ENCODE measurements at regions not wholly inside any gene's neighbourhood (a gene's known extent, or its start where the extent isn't known, plus 50 kb on each side); places are given as distances from the start of the nearest gene placed in this dataset.
A peak's percentile ranks its signal among the peaks of the same experiment; 100 is the strongest.

DNA sequence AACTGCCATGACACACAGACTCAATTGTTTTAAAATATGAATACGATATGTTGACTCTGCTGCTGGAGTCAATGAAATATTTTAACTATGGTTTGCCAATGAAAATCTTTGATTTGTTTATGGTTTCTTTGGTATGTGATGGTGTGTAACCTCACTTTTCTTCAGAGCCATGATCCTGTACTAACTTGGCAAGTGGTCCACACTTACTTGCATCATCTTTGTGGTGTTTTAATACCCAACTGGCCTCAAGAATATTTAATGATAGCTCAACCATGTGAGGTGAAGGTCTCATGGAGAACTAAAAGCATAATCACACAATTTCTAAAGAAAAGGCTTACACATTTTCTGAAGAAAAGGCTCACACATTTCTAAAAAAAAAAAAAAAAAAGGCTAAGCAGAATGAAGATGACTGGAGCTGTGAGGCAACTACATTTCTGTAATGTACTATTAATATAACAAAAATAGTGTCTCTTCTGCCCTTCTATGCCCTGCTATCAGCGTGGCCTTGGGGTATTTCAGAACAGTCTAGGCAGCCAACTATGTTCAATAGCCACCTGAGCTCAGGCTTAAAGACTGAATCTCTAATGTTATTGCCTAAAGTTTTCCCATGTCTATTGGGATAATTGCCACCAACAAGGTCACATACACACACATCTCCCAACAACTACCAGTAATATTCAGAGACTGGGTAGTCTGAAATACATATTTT lies 395.0 kb downstream of the MLLT3 start:
- Mint-ChIP-seq H3K9me3 (no peaks in the 10 kb centered on the region), H3K4me1 (ENCODE audit: low read depth) (peaks cover 25% of the 10 kb centered on the region), H3K27ac (no peak overlapping the region), H3K36me3 (ENCODE audit: low read depth) (peaks cover 2% of the 10 kb centered on the region), H3K4me3 (no peak overlapping the region), H3K27me3 (ENCODE audit: low read depth) (peaks cover 2% of the 10 kb centered on the region)
- no peak for DNase-seq (ENCODE audit: low spot score)

DNA sequence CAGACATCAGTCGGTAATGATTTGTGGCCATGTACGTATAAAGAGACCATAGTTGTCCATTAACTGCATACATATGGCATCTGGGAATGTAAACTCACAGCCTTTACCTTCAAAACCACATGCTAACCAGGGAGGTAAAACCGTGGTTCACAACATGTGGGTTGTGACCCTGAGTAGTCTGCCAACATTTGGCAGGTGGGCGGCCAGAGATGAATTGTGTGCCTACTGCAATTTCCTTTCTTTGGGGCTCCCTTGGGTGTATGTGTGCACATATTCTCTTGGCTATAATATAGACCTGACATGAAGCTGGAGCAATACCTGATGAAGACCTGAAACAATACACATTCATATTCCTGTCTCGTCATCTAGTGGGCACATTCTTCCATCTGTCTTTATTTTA lies 396.0 kb downstream of the MLLT3 start:
- Mint-ChIP-seq H3K27me3 (ENCODE audit: low read depth) (peaks cover 2% of the 10 kb centered on the region), H3K36me3 (ENCODE audit: low read depth) (peaks cover 2% of the 10 kb centered on the region), H3K4me1 (ENCODE audit: low read depth) (peaks cover 28% of the 10 kb centered on the region), H3K9me3 (no peaks in the 10 kb centered on the region), H3K27ac (no peak overlapping the region), H3K4me3 (no peak overlapping the region)
- no peak for DNase-seq (ENCODE audit: low spot score)

DNA sequence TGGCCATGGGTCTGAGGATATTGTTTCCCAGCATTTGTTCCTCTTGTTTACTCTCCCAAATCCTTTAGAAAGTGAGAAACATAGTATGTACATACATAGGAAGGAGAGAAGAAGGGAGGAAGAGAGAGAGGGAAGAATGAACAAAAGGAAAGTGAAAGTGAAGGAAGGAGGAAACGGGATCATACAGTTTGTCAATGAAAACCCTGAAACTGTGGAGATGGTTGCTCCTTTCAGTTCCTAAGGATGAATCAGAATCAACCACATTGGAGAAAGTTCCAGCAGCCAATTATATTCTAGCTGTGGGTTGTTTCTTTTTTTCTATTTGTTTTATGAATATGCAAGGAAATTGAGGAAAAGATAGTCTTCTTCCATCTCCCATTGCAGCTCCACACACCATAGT lies 396.5 kb downstream of the MLLT3 start:
- H3K9me3 Mint-ChIP-seq = no peaks in the 10 kb centered on the region
- no peak for DNase-seq (ENCODE audit: low spot score)
- H3K36me3 Mint-ChIP-seq (ENCODE audit: low read depth) = peaks cover 2% of the 10 kb centered on the region
- peaks cover 2% of the 10 kb centered on the region for H3K27me3 Mint-ChIP-seq (ENCODE audit: low read depth)
- no peak overlapping the region for H3K27ac Mint-ChIP-seq
- H3K4me1 Mint-ChIP-seq (ENCODE audit: low read depth) = peaks cover 31% of the 10 kb centered on the region
- H3K4me3 Mint-ChIP-seq = peak overlapping the region; percentile 45

DNA sequence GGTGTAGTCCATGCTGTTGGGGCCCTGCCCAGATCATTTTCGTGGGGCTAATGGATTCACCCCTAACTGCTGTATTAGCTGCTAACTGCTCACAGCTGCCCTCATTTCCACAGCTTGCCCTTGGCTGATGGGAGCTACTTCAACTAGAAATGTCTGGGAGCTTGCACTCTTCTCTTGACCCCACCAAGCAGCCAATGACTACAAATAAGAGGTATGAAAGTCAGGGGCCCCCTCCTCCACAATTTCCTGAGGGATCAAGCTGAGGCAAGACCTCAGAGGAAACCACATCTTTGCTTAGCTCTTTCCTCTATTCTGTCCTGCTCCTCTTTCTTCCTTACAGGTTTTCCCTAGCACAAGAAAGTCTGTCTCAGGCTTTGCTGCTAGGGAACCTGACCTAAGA lies 397.5 kb downstream of the MLLT3 start:
- peaks cover 2% of the 10 kb centered on the region for H3K36me3 Mint-ChIP-seq (ENCODE audit: low read depth)
- H3K9me3 Mint-ChIP-seq = no peaks in the 10 kb centered on the region
- H3K27me3 Mint-ChIP-seq (ENCODE audit: low read depth) = peaks cover 2% of the 10 kb centered on the region
- no peak for DNase-seq (ENCODE audit: low spot score)
- H3K4me3 Mint-ChIP-seq = no peak overlapping the region
- H3K27ac Mint-ChIP-seq = no peak overlapping the region
- peaks cover 31% of the 10 kb centered on the region for H3K4me1 Mint-ChIP-seq (ENCODE audit: low read depth)

DNA sequence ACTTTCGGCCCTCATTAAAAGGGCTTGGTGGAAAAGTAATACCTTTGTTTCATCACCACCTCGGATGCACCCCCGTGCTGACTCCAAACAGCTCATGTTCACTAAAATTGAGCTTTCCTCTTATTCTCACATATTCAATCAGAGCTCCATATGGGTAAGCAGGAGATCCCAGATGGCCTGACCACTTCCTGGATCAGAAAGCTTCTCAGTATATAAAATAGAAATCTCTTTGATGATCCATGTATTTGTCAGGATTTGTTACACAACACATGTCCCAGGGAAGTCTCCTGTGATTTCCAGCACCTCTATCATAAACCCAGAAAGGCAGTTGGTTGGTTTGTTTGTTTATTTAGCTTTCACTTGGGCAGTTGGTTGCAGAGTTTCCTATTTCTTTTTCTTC lies 402.0 kb downstream of the MLLT3 start:
- no peak overlapping the region for H3K27ac Mint-ChIP-seq
- no peak overlapping the region for H3K4me3 Mint-ChIP-seq
- H3K4me1 Mint-ChIP-seq (ENCODE audit: low read depth) = peaks cover 23% of the 10 kb centered on the region
- H3K27me3 Mint-ChIP-seq (ENCODE audit: low read depth) = peaks cover 12% of the 10 kb centered on the region
- H3K9me3 Mint-ChIP-seq = no peaks in the 10 kb centered on the region
- H3K36me3 Mint-ChIP-seq (ENCODE audit: low read depth) = no peaks in the 10 kb centered on the region
- DNase-seq (ENCODE audit: low spot score) = no peak

DNA sequence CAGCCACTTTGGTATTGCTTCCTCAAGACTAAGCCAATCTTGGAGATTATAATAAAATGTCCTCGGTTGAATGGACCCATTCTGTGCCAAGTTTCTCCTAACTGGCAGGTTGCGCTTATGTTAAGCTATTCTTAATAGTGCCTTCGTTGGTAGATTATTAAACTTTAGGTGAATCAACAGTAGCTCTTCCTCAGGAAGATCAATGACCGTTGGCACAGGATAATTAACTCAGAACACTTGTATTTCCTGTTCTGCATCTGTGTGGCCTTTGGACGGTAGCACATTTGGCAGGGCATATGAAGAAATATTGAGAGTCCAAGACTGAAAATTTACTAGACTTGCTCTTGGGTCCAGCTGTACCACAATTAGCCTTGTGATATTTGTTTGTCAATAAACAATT lies 402.9 kb downstream of the MLLT3 start:
- H3K27ac Mint-ChIP-seq = no peak overlapping the region

DNA sequence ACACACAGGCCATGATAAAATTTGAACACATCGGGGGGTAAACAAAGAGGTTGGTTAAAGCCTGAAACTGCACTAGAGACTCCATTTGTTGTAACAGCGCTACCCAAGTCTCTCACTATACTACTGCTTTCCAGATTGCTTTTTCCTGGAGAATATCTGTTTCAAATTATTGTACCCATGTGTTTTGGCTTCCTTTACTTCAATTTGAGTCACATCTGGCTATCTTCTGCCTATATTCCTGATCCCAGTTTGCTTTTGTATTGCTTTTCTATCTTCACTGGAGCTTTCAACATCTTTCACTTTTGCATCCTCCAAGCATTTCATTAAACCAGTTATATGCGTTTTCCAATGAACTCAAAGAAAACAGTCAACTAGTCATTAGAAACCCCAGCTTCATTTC lies 404.7 kb downstream of the MLLT3 start:
- Mint-ChIP-seq H3K4me1 (ENCODE audit: low read depth) (peaks cover 6% of the 10 kb centered on the region), H3K9me3 (no peaks in the 10 kb centered on the region), H3K36me3 (ENCODE audit: low read depth) (no peaks in the 10 kb centered on the region), H3K4me3 (no peak overlapping the region), H3K27ac (no peak overlapping the region), H3K27me3 (ENCODE audit: low read depth) (peaks cover 12% of the 10 kb centered on the region)
- DNase-seq (ENCODE audit: low spot score) = no peak

More for the DNA sequence above, 402.9 kb downstream of the MLLT3 start:
- peaks cover 12% of the 10 kb centered on the region for H3K27me3 Mint-ChIP-seq (ENCODE audit: low read depth)
- no peak overlapping the region for H3K4me3 Mint-ChIP-seq
- DNase-seq (ENCODE audit: low spot score) = no peak
- no peaks in the 10 kb centered on the region for H3K9me3 Mint-ChIP-seq
- H3K36me3 Mint-ChIP-seq (ENCODE audit: low read depth) = no peaks in the 10 kb centered on the region
- peaks cover 16% of the 10 kb centered on the region for H3K4me1 Mint-ChIP-seq (ENCODE audit: low read depth)

DNA sequence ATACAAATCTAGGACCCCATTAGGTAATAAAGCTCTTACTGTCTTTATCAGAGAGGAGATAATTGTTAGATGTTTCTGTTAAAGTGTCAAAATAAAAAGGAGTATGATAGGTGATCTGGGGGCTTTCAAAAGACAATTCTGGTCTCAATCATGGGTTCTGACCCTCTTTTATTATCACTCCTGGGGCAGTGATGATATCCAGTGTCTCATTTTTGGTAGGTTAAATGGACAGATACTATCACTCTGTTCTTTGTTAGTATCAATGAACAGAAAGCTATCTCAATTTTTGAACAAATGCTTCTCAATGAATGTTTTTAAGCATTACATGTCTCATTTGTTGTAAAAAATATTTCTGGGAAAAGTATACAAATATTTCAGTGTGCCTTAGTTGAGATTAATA lies 405.9 kb downstream of the MLLT3 start:
- no peak for DNase-seq (ENCODE audit: low spot score)
- Mint-ChIP-seq H3K27me3 (ENCODE audit: low read depth) (peaks cover 10% of the 10 kb centered on the region), H3K4me1 (ENCODE audit: low read depth) (peaks cover 4% of the 10 kb centered on the region), H3K9me3 (no peaks in the 10 kb centered on the region), H3K36me3 (ENCODE audit: low read depth) (no peaks in the 10 kb centered on the region), H3K4me3 (no peak overlapping the region), H3K27ac (no peak overlapping the region)

DNA sequence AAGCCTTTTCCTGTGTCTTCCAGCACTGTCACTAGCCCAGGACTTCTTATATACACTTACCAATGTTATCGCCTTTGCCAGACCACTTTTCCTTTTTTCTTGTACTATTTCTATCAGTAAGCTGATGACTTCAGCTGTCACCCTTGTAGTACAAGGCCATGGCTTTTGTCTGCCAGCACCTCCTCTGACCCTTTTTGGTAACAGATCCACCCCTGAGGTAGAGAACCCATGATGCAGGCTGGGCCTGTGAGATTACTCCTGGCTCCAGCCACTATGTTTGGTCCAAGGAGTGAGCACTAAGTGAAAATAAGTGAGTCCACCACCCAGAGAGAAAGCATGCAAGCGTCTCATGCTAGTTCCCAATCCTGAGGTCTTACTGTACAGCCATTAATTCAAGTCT lies 406.7 kb downstream of the MLLT3 start:
- Mint-ChIP-seq H3K27me3 (ENCODE audit: low read depth) (peaks cover 10% of the 10 kb centered on the region), H3K4me1 (ENCODE audit: low read depth) (peaks cover 3% of the 10 kb centered on the region), H3K36me3 (ENCODE audit: low read depth) (no peaks in the 10 kb centered on the region), H3K27ac (no peak overlapping the region), H3K9me3 (no peaks in the 10 kb centered on the region), H3K4me3 (no peak overlapping the region)
- DNase-seq (ENCODE audit: low spot score) = no peak

DNA sequence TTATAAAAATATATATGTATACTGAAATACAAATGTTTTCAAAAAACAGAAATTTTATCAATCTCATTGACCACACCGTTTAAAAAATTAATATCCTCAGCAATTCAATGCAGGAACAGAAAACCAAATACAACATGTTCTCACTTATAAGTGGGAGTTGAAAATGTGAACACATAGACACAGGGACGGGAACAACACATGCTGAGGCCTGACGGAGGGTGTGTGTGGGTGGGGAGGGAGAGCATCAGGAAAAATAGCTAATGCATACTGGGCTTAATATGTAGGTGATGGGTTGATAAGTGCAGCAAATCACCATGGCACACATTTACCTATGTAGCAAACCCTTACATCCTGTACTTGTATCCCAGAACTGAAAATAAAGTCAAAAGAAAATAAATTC lies 409.5 kb downstream of the MLLT3 start:
- no peaks in the 10 kb centered on the region for H3K36me3 Mint-ChIP-seq (ENCODE audit: low read depth)
- H3K9me3 Mint-ChIP-seq = no peaks in the 10 kb centered on the region
- no peak for DNase-seq (ENCODE audit: low spot score)
- no peak overlapping the region for H3K27ac Mint-ChIP-seq
- peaks cover 9% of the 10 kb centered on the region for H3K27me3 Mint-ChIP-seq (ENCODE audit: low read depth)
- H3K4me3 Mint-ChIP-seq = no peak overlapping the region
- H3K4me1 Mint-ChIP-seq (ENCODE audit: low read depth) = peaks cover 28% of the 10 kb centered on the region

DNA sequence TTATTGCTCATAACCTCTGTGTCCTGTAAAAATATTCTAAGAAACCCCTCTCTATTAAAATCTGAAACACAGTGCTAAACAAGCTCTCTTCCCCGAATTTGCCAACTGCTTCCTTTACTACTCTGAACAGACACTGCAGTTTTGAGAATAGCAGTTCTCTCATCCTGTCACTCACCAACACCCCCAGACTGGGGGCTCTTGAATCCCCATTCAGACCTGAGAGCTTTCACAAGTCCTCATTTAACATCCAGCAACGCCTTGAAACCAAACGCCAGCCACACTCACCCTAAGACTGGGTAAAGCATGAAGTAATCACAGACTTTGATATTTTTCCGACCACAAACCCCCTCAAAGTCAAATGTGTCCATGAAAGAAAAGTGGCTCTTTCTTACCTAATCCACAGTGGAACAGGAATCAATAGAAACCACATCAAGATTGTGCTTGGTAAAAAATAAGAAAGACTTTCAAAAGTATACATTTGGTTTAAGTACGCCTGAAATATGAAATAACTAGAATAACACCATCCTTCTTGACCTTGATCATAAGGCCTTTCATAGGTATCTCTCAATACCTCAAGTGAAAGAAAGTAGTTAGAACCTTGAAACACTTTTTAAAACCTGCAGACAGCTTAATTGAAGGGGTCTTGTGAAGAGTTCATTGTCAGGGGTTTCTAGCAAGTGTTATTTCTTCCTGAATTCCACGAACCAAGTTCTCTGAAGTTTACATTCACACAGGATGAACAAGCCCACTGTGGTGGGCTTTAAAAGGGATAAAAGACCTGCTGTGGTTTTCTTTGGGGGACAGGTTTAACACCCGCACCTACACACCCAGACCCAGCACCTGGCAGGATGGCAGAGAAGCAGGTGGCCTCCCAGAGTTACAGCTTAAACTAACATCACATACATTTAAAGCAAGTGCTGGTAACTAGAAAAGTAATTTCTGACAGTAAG lies 412.6 kb downstream of the MLLT3 start:
- DNase-seq (ENCODE audit: low spot score) = peak; percentile 72
- Mint-ChIP-seq H3K4me1 (ENCODE audit: low read depth) (peaks cover 37% of the 10 kb centered on the region), H3K27me3 (ENCODE audit: low read depth) (no peaks in the 10 kb centered on the region), H3K9me3 (no peaks in the 10 kb centered on the region), H3K36me3 (ENCODE audit: low read depth) (no peaks in the 10 kb centered on the region), H3K27ac (peak overlapping the region; percentile 87), H3K4me3 (peak overlapping the region; percentile 66)

DNA sequence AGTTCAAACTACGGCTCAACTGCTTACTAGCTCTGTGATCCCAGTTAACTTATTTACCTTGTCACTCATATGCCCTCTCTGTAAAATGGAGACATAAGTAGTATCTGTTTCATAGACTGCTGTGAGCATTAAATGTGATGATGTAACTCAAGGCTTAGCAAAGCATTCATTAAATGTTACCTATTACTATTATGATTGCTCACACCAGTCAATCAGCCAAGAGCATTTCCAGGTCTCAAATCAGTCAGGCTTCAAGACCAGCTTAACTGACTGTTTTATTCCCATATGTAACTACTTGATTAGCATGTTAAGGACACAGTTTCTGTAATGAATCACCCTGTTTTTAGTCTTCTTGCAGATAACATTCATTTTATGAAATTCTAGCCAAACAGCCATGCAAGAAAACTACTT lies 413.3 kb downstream of the MLLT3 start:
- Mint-ChIP-seq H3K4me3 (peak overlapping the region; percentile 66), H3K27me3 (ENCODE audit: low read depth) (no peaks in the 10 kb centered on the region), H3K36me3 (ENCODE audit: low read depth) (no peaks in the 10 kb centered on the region), H3K9me3 (no peaks in the 10 kb centered on the region), H3K4me1 (ENCODE audit: low read depth) (peaks cover 37% of the 10 kb centered on the region), H3K27ac (peak overlapping the region; percentile 87)
- peak; percentile 16 for DNase-seq (ENCODE audit: low spot score)

DNA sequence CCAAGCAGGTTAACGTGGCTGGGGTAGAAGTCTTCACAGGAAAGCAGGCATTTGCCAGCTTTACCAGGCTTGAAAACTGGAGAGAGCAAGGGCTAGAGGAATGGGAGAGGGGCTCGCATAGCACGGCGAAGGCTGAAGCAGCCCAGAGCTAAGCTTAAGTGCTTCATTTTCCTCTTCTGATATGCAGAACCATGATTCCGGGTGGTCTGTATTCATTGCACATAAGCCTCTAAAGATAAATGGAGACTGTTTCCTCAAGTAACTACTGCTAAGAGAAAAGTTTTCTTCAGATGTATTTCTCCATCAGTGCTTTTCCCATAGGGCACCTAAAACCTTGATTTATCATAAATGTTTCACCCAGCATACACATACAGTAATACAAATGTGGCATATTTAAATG lies 414.1 kb downstream of the MLLT3 start:
- no peak for DNase-seq (ENCODE audit: low spot score)
- peak overlapping the region; percentile 53 for H3K4me3 Mint-ChIP-seq
- no peaks in the 10 kb centered on the region for H3K27me3 Mint-ChIP-seq (ENCODE audit: low read depth)
- H3K36me3 Mint-ChIP-seq (ENCODE audit: low read depth) = no peaks in the 10 kb centered on the region
- H3K4me1 Mint-ChIP-seq (ENCODE audit: low read depth) = peaks cover 37% of the 10 kb centered on the region
- H3K27ac Mint-ChIP-seq = peak overlapping the region; percentile 87
- H3K9me3 Mint-ChIP-seq = no peaks in the 10 kb centered on the region

DNA sequence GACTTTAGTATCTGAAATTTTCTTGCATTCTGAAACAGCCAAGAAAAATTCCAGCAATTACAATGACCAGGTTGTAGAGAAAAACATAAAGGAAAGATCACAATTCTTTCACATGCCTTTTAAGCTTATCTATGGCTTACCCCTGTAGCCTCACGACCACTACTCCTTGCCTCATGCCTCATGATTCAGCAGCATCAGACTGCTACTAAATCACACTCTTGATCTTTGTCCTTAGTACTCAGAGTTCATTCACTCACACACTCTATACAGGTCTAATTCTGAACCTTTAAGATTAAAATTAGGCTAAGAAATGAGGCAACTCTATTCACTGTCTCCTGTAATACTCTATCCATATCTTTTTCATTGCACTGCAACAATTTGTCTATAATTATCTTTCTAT lies 415.1 kb downstream of the MLLT3 start:
- no peak overlapping the region for H3K4me3 Mint-ChIP-seq
- H3K27ac Mint-ChIP-seq = no peak overlapping the region
- no peaks in the 10 kb centered on the region for H3K9me3 Mint-ChIP-seq
- H3K27me3 Mint-ChIP-seq (ENCODE audit: low read depth) = peaks cover 4% of the 10 kb centered on the region
- DNase-seq (ENCODE audit: low spot score) = no peak
- peaks cover 2% of the 10 kb centered on the region for H3K36me3 Mint-ChIP-seq (ENCODE audit: low read depth)
- H3K4me1 Mint-ChIP-seq (ENCODE audit: low read depth) = peaks cover 40% of the 10 kb centered on the region

All from T-helper 2 cell treated with Interferon-gamma antibody and Interleukin-4, amounts not matched to agents 5 μg/mL and 100 μg/mL, for 36 hours (primary cell).